ENCODE measurements at regions not wholly inside any gene's neighbourhood (a gene's known extent, or its start where the extent isn't known, plus 50 kb on each side); places are given as distances from the start of the nearest gene placed in this dataset.

DNA sequence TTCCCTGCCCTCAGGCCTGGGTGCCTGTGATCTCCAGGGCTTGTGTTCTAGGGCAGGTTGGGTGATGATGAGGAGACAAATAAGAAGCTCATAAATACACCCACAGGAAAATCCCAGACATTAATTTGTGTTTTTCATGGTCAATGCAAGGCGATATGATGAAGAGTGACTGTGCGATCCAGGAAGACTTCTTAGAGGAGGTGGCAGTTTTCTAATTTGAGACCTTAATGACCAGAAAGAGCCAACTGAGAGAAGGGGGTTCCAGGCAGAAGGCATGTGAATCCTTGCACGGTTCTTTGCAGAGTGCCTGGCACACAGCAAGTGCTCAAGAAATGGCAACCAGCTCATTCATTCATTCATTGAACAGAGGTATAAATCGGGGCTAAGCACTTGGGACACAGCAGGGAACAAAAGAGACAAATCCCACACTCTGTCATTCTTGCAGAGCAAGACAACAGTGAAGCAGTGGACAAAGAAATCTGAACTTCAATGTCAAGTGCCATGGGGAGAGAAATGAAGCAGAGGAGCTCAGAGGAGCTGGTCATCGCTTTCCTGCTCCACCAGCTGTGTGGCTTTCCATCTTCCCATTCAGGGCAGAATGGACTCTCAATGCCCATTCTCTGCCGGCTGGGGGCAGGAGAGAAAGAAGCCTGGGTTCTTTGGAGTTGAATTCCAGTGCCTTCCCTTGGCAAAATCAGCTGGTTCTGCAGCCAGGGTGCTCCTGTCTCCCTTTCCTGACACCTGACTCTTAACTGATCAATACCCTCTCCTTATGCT, 128.3 kb downstream of the AACS start:
- DNase-seq (ENCODE audit: low spot score) = no peak

- peak; percentile 33 for DNase-seq (ENCODE audit: low spot score)
Observed at GRCh38 chr12:125194163-125194773, 129.0 kb downstream of the AACS start.

GRCh38 chr12:125194987-125195386, 129.8 kb downstream of the AACS start:
- DNase-seq (ENCODE audit: low spot score) = no peak

- no peak for DNase-seq (ENCODE audit: low spot score)
Observed at GRCh38 chr12:125197326-125197725, 132.1 kb downstream of the AACS start.

DNA sequence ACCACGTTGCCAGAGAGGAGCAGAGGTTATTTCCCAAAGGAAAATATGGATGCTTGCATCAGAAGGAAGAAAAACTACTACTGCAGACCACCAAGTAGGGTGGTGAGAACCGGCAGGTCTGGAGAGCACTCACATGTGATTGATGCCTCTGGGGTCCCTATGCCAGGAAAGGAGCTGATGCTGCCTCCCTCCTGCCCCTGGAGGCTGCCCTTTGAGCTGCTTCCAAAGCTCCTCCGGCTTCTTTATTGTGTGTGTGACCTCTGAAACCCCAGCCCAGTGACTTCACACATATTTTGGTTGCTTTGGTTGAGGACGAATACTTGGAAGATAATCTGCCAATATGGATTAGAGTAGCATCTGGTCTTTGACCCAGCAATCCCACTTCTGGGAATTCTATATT, 133.4 kb downstream of the AACS start:
- no peak for DNase-seq (ENCODE audit: low spot score)

DNA sequence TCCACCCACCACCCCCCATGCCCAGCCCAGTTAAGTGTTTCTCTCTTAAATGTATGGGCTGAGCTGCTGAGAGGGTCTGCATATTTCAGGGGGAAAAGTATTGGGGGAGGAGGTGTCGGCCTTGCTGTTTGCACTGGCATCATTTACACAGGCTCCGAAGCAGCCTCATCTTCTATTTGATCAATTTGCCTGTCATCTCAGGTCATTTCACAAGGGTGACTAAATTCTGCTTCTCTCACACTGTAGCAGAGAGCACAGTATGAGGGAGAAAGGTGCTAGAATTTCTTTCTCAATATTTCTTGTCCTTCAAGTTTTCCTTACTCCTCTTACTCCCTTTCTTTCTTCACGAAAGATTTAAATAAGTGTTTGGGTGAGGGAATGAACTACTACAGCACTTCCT, 135.9 kb downstream of the AACS start:
- no peak for DNase-seq (ENCODE audit: low spot score)

DNA sequence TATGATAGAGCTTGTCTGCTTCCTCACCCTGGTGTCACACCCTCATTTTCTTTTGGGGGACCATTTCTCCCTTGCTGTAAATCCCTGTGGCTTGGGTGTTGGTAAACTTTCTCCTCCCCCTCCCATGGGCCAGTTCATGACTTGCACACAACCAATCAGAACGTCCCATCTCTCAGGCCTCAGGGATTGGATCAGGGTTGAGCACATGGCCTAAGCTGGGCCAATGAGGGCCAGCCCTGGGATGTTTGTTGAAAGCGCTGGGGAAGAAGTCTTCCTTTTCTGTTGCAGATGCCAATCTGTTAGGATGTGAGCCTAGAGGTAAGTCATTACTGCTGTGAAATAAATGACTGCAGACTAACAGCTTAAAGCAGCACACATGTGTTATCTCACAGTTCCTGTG, 136.7 kb downstream of the AACS start:
- DNase-seq (ENCODE audit: low spot score) = no peak

DNA sequence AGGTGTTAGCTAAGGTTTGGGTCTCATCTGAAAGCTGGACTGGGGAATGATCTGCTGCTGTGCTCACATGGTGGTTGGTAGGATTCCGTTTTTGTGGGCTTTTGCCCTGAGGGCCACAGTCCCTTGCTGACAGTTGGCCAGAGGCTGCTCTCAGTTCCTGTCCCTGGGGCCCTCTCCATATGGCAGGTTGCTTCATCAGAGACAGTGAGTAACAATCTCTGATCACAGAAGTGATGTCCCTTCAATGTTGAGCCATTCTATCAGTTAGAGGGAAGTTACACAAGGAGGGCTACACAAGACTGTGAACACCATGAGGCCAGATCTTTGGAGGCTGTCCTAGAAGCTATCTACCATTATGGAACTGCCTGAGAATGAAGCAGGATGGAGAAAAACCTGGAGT, 137.2 kb downstream of the AACS start:
- no peak for DNase-seq (ENCODE audit: low spot score)

DNA sequence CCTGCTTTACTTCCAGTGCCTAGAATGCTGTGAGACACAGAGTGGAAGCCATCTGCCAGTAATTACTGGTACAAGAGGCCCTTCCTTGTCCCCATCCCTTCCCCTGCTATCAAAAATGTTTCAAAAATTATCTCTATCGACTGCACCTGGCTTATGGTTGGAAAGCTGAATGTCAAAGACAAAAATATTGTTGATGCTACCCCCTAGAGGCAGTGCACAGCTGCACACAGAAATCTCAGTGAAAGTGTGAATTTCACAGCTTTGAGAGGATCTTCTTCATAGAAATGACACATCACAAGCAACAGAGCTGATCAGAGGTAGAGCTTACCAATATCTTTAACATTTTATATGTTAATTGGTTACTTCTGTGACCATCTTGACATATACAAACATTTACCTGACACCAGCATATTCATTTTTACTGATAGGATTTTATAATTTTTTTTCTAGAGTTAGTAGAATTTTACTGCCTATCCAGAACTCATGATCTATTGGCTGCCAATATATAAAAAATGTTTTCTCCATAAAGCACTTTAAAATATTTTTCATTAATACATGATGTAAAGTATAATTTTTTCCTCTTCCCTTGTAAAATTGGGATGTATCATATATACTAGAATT, 138.0 kb downstream of the AACS start:
- DNase-seq (ENCODE audit: low spot score) = no peak

GRCh38 chr12:125205386-125205785, 140.2 kb downstream of the AACS start:
- no peak for DNase-seq (ENCODE audit: low spot score)

- DNase-seq (ENCODE audit: low spot score) = no peak
Observed at GRCh38 chr12:125206711-125207110, 141.5 kb downstream of the AACS start.

DNA sequence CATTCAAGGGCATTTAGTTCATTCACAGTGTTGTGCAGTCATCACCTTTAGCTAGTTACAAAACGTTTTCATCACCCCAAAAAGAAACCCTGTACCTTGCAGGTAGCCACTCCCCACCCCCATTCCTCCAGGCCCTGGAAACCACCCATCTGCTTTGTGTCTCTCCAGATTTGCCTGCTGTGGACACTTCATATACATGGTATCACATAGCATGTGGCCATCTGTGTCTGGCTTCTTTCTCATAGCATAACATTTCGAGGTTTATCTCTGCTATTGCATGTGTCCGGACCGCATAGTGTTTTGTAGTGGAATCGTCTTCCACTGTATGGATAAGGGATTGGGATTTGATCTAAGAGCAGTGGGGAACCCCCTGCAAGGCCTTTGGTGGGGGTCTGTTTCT, 143.1 kb downstream of the AACS start:
- DNase-seq (ENCODE audit: low spot score) = no peak

GRCh38 chr12:125208942-125209341, 143.7 kb downstream of the AACS start:
- no peak for DNase-seq (ENCODE audit: low spot score)

DNA sequence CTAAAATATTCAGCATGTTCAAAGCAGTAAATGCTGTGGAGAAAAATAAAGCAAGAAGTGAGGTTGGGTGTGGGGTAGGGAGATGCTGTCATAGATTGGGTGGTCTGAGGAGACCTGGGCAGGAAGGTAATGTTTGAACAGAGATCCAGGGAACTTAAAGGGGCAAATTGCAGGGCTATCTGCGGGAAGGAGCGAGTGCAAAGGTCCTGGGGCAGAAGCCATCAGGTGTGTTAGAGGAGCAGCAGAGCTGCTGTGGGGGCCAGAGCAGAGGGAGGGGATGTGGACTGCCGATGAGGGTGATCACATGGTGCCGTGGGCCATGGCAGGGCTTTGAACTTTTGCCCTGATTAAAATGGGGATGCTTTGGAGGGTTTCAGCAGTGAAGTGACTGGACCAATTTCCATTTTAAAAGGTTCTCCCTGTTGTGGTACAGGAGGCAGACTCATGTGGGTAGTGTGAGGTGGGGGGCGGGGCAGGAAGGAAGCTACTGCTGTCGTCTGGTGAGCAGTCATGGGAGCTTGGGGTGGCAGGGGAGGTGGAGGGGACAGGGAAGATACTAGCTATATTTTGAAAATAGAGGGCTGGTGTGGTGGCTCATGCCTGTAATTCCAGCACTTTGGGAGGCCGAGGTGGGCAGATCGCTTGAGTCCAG, 145.0 kb downstream of the AACS start:
- DNase-seq (ENCODE audit: low spot score) = no peak

DNA sequence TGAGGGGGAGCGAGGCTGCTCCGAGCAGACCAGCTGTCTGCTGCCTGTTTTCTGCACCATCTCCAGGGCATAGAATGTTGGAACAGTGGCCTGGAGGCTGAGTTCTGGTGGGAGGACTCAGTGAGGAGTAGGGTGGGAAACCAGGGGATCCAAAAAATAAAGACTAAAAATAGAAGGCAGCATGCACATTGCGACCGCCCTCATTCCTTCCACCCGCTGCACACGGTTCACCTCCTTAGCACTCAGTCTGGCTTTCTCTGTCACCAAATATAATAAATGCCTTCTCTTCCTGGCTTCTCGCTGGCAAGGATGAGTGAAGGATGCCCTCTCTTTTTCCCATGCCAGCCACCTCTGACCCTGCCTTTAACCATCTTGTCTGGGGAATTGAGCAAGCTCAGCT, 146.2 kb downstream of the AACS start:
- DNase-seq (ENCODE audit: low spot score) = no peak

DNA sequence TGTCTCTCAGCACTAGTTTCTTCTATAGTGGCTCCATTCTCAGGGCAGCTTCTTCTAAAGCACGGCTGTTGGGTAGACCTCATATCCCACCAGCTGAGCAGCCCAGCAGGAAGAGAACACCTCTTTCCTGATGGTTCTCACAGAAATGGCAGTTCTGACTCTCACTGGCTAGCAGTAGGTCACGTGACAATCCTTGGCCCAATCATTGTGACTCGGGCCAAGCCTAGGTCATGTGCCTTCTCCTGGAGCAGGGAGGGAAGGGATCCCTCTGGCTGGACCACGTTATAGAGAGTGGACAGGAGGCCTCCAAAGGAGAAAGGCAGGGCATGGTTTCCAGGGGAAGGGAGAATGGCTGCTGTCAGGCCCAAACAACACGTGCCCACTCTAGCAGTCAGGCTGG, 149.1 kb downstream of the AACS start:
- no peak for DNase-seq (ENCODE audit: low spot score)

GRCh38 chr12:125216756-125217155, 151.5 kb downstream of the AACS start:
- DNase-seq (ENCODE audit: low spot score) = no peak

DNA sequence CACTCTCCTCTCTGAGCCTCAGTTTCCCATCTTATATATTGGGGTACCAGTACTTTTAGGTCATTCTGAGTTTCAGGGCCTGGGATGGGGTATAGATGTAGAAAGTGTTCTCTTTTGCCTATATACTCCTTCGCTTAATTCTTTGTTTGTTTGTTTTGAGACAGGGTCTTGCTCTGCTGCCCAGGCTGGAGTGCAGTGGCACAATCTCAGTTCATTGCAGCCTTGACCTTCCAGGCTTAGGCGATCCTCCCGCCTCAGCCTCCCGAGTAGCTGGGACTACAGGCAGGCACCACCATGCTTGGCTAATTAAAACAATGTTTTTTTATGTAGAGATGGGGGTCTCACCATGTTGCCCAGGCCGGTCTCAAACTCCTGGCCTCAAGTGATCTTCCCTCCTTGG, 152.1 kb downstream of the AACS start:
- DNase-seq (ENCODE audit: low spot score) = no peak

- no peak for DNase-seq (ENCODE audit: low spot score)
Observed at GRCh38 chr12:125218952-125219351, 153.7 kb downstream of the AACS start.

DNA sequence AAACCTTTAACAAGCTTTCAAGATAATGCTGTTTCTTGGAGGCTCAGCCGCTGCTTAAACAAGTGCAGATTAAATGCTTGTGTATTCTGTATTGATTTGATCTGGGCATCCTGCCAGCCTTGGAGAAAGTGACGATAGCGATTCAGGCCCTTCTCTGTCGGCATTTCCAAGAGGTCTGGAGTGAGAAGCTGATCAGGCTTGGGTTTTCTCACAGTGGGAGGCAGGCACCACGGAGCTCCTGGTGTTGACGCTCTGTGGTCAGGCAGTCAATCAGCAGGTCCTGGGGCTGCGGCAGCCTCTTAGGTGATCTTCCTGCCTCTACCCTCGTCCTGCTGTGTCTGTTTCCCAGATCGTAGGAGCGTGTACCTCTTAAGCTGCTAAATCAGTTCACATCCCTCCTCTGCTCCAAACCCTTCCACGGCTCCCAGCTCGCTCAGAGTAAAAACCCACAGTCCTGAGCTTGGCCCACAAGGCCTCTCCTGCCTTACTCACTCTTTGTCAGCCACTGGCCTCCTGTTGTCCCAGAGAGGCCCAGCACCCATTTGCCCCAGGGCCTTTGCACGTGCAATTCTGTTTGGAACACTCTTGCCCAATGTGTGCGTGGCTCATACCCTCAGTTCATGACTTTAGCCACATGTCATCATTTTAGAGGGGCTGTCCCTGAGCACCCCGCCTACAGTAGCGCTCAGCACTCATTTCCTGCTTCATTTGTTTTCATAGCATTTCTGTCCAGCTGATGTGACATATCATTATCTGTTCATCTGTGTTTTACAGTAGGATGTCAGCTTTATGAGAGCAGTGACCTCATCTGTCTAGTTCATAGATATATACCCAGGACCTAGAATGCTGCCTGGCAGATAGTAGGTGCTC, 155.4 kb downstream of the AACS start:
- no peak for DNase-seq (ENCODE audit: low spot score)

- no peak for DNase-seq (ENCODE audit: low spot score)
Observed at GRCh38 chr12:125221602-125222001, 156.4 kb downstream of the AACS start.

DNA sequence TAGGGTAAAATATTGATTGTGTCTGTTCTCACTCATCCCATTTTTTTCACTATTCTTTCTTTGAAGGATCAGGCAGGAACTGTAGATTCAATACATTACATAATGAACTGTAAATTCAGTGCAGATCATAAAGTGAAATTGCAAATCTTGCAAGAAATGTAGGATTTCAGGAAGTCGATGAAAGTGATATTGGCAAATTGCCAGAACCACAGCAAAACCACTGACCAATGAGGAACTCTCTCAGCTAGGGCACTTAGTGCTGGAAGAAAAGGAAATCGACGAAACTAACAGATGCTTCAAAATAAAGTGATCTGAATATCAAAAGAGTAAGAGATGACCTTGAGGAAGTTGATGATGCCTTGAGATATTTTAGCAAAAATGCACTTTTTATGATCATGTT, 157.6 kb downstream of the AACS start:
- no peak for DNase-seq (ENCODE audit: low spot score)
